ENCODE measurements at regions not wholly inside any gene's neighbourhood (a gene's known extent, or its start where the extent isn't known, plus 50 kb on each side); places are given as distances from the start of the nearest gene placed in this dataset.

DNA sequence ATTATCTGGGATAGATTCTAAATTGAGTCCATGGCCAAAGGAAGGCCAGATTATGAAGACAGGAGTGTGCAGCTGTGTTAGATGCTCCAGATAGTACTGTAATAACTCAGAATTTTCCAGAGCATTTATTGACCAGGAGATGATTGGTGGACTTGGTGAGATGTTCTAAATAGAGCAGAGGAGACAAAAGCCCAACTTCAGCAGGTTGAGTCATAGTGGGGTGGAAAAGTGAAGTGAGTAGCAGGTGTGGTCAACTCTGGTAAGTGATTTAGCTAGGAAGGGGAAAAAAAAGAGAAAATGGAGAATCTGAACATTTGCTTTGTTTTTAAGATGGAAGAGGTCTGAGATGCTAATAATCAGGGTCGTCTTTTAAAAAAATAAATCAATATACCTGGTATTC lies 227.4 kb downstream of the TMEM200A start:
- ChIA-PET POLR2A (no interaction called here), CTCF (no interaction called here)
- intact Hi-C loops (cut with DNase I, micrococcal nuclease): no loop called here
- H3K27ac Mint-ChIP-seq: no peak overlapping the region
- peaks cover 0 to 6% of the 10 kb centered on the region in 2 experiments for H3K9me3 ChIP-seq (ENCODE audit: control insufficient read depth in 1 of 2, insufficient read depth in 1 of 2, low read length in 2 of 2)
- H3K36me3 ChIP-seq (ENCODE audit: insufficient read depth, low read length): no peaks in the 10 kb centered on the region
- DNase-seq: no peak
- no peak overlapping the region for H3K4me3 Mint-ChIP-seq
- H3K27ac ChIP-seq (ENCODE audit: low read depth in 1 of 2, low read length in 2 of 2): no peak overlapping the region
- H3K4me3 ChIP-seq (ENCODE audit: low read length): no peak overlapping the region
- H3K4me1 ChIP-seq (ENCODE audit: insufficient read depth, low read length): no peaks in the 10 kb centered on the region
- H3K36me3 Mint-ChIP-seq (ENCODE audit: low read depth): no peaks in the 10 kb centered on the region
- peaks cover 5% of the 10 kb centered on the region for H3K9me3 Mint-ChIP-seq
- no peaks in the 10 kb centered on the region for H3K4me1 Mint-ChIP-seq (ENCODE audit: low read depth)
- no peaks in the 10 kb centered on the region for H3K27me3 Mint-ChIP-seq
- no peak for TF ChIP-seq CTCF (IDR thresholded peaks at IDR 0.05)
- no peaks in the 10 kb centered on the region for H3K27me3 ChIP-seq (ENCODE audit: control insufficient read depth in 1 of 2, insufficient read depth in 2 of 2, low read length in 2 of 2)
- no peak for ATAC-seq (ENCODE audit: poor library complexity)

- ATAC-seq (ENCODE audit: poor library complexity): no peak
- H3K4me1 ChIP-seq (ENCODE audit: insufficient read depth, low read length): no peaks in the 10 kb centered on the region
- Mint-ChIP-seq H3K27me3 (no peaks in the 10 kb centered on the region), H3K4me3 (no peak overlapping the region), H3K36me3 (ENCODE audit: low read depth) (no peaks in the 10 kb centered on the region), H3K27ac (no peak overlapping the region), H3K4me1 (ENCODE audit: low read depth) (no peaks in the 10 kb centered on the region), H3K9me3 (peaks cover 5% of the 10 kb centered on the region)
- no peak overlapping the region for H3K27ac ChIP-seq (ENCODE audit: low read depth in 1 of 2, low read length in 2 of 2)
- H3K9me3 ChIP-seq (ENCODE audit: control insufficient read depth in 1 of 2, insufficient read depth in 1 of 2, low read length in 2 of 2): peaks cover 0 to 6% of the 10 kb centered on the region in 2 experiments
- TF ChIP-seq CTCF (IDR thresholded peaks at IDR 0.05): no peak
- CTCF ChIA-PET: no interaction called here
- intact Hi-C loops (cut with DNase I, micrococcal nuclease): no loop called here
- H3K36me3 ChIP-seq (ENCODE audit: insufficient read depth, low read length): no peaks in the 10 kb centered on the region
- H3K27me3 ChIP-seq (ENCODE audit: control insufficient read depth in 1 of 2, insufficient read depth in 2 of 2, low read length in 2 of 2): no peaks in the 10 kb centered on the region
- POLR2A ChIA-PET: interaction anchor here (1.8 kb wide), 1 partner anchor 18 kb away, joined by 5 read pairs; no protein-coding TSS in a partner anchor
- H3K4me3 ChIP-seq (ENCODE audit: low read length): no peak overlapping the region
- no peak for DNase-seq
These were observed 228.1 kb downstream of the TMEM200A start for GRCh38 chr6:130593948-130594347.

DNA sequence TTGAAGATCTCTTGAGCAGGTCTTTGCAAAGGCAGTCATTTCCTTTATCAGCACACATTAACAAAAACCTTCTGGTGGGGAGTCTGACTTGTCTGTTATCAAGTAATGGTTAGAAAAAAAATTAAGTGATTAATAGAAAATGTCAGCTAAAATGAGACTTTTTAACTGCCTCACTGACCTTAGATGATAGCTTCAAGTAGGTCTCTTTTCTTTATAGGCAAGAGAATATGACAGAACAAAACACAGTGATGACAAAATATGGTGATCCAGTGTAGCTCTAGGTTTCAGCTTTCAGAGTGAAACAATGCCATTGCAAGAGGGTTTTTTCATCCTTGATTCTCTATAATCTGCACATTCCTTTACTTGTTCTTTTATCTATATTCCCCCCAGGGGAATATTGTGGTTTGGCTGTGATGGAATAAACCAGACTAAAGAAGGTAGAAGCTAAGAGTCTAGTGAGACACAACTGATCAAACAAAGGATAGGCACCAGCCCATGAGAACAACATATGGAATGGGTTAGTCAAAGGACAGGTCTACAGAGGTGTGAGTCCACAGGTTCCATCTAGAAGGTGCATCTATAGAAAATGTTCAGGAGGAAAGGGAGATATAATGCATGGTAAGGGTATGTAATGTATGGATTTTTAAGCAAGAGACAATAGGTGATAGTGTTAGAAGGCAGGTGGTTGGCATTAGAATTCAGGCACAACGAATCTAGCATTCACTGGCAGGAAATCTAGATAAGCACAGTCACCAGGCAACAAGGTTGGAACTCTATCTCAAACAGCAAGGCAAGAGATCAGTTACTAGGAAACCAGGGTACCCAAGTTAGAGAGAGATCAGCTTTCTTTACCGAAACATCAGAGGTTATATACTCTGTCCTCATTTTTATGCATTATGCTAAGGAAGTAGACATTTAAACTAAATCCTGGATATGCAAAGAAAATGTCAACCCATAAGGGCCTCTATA lies 228.9 kb upstream of the SMLR1 start:
- Histone ChIP-seq H3K27ac (ENCODE audit: low read depth in 1 of 2, low read length in 2 of 2) (no peak overlapping the region), H3K27me3 (ENCODE audit: control insufficient read depth in 1 of 2, insufficient read depth in 2 of 2, low read length in 2 of 2) (no peaks in the 10 kb centered on the region), H3K4me3 (ENCODE audit: low read length) (no peak overlapping the region), H3K36me3 (ENCODE audit: insufficient read depth, low read length) (no peaks in the 10 kb centered on the region), H3K4me1 (ENCODE audit: insufficient read depth, low read length) (peaks cover 10% of the 10 kb centered on the region), H3K9me3 (ENCODE audit: control insufficient read depth in 1 of 2, insufficient read depth in 1 of 2, low read length in 2 of 2) (peaks cover 0 to 3% of the 10 kb centered on the region in 2 experiments)
- no peak for TF ChIP-seq CTCF (IDR thresholded peaks at IDR 0.05)
- intact Hi-C loops (cut with DNase I, micrococcal nuclease): no loop called here
- H3K9me3 Mint-ChIP-seq: no peaks in the 10 kb centered on the region
- CTCF ChIA-PET: interaction anchor here (1.3 kb wide), 1 partner anchor 8 kb away, joined by 3 read pairs; no protein-coding TSS in a partner anchor
- ATAC-seq (ENCODE audit: poor library complexity) (no peak), DNase-seq (no peak)
- peaks cover 12% of the 10 kb centered on the region for H3K4me1 Mint-ChIP-seq (ENCODE audit: low read depth)
- no peaks in the 10 kb centered on the region for H3K27me3 Mint-ChIP-seq
- H3K27ac Mint-ChIP-seq: no peak overlapping the region
- no peaks in the 10 kb centered on the region for H3K36me3 Mint-ChIP-seq (ENCODE audit: low read depth)
- POLR2A ChIA-PET: interaction anchor here (0.8 kb wide), 1 partner anchor 22 kb away, joined by 3 read pairs; no protein-coding TSS in a partner anchor
- no peak overlapping the region for H3K4me3 Mint-ChIP-seq

Data from CD4-positive, alpha-beta T cell (primary cell).